ENCODE measurements at regions not wholly inside any gene's neighbourhood (a gene's known extent, or its start where the extent isn't known, plus 50 kb on each side); places are given as distances from the start of the nearest gene placed in this dataset.
"Not testable (repeated sequence)": the region's sequence is repeated elsewhere in the genome, so short reads cannot be mapped to it uniquely, and the experiment has no call there.

- no peaks in the 10 kb centered on the region for H3K27me3 Mint-ChIP-seq (ENCODE audit: insufficient read depth, low read depth)
- no peaks in the 10 kb centered on the region for H3K36me3 Mint-ChIP-seq
- Histone ChIP-seq H3K27ac (no peak overlapping the region), H3F3A (ENCODE audit: low read depth) (no peaks in the 10 kb centered on the region), H3K4me2 (no peak overlapping the region), H3K9me3 (ENCODE audit: low read depth) (no peaks in the 10 kb centered on the region), H3K4me1 (no peaks in the 10 kb centered on the region), H3K27me3 (no peaks in the 10 kb centered on the region), H3K36me3 (no peaks in the 10 kb centered on the region), H3K9ac (no peak overlapping the region), H3K4me3 (no peak overlapping the region), H3K79me2 (ENCODE audit: low read depth) (no peaks in the 10 kb centered on the region), H2AFZ (replicated peaks) (no peak overlapping the region), H4K20me1 (ENCODE audit: low read depth) (no peaks in the 10 kb centered on the region)
- DNase-seq (ENCODE audit: low spot score) = no peak
- no peaks in the 10 kb centered on the region for H3K9me3 Mint-ChIP-seq
- H3K27ac Mint-ChIP-seq = no peak overlapping the region
- TF ChIP-seq EZH2phosphoT487 (IDR thresholded peaks at IDR 0.05) (no peak), EZH2 (IDR thresholded peaks at IDR 0.05) (no peak), CTCF (IDR thresholded peaks at IDR 0.05) (no peak)
- H3K4me1 Mint-ChIP-seq = no peaks in the 10 kb centered on the region
- no peak overlapping the region for H3K4me3 Mint-ChIP-seq
Measured at GRCh38 chr4:32931475-32931874, 2211.3 kb downstream of the PCDH7 start.

DNA sequence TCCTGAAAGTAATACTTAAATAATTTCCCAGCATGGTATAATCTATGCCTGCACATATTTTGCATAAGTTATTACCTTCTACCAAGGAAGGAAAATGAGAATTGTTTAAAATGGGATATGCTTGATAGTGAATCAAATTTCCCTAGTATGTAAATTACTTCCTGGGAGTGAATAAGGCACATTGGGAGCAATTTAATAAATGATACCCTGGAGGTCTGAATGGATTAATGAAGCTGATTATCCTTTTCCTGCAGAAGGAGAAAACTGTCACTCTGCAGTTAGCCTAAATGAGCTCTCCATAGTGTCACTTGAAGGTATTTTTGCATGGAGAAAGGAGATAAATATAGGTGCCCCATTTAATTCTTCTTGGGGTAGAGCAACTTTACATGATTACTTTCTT, 2212.0 kb downstream of the PCDH7 start:
- no peaks in the 10 kb centered on the region for H3K27me3 Mint-ChIP-seq (ENCODE audit: insufficient read depth, low read depth)
- H3K79me2 ChIP-seq (ENCODE audit: low read depth) = no peaks in the 10 kb centered on the region

GRCh38 chr4:32939222-32939621, 2219.1 kb downstream of the PCDH7 start:
- not testable (repeated sequence) for H3F3A ChIP-seq (ENCODE audit: low read depth); H4K20me1 ChIP-seq (ENCODE audit: low read depth); H2AFZ ChIP-seq (replicated peaks); H3K27me3 Mint-ChIP-seq (ENCODE audit: insufficient read depth, low read depth); H3K79me2 ChIP-seq (ENCODE audit: low read depth); H3K36me3 ChIP-seq; H3K9ac ChIP-seq; H3K27me3 ChIP-seq; H3K4me2 ChIP-seq; H3K4me1 Mint-ChIP-seq; H3K36me3 Mint-ChIP-seq; H3K27ac Mint-ChIP-seq; H3K27ac ChIP-seq; H3K4me1 ChIP-seq; H3K9me3 ChIP-seq (ENCODE audit: low read depth); H3K9me3 Mint-ChIP-seq; H3K4me3 Mint-ChIP-seq; DNase-seq (ENCODE audit: low spot score); H3K4me3 ChIP-seq

More for the DNA sequence above, 2212.0 kb downstream of the PCDH7 start:
- Histone ChIP-seq H3K9me3 (ENCODE audit: low read depth) (no peaks in the 10 kb centered on the region), H3K4me1 (no peaks in the 10 kb centered on the region), H3K4me2 (no peak overlapping the region), H3K36me3 (no peaks in the 10 kb centered on the region), H3K27me3 (no peaks in the 10 kb centered on the region), H3K27ac (no peak overlapping the region), H3K4me3 (no peak overlapping the region), H2AFZ (replicated peaks) (no peak overlapping the region), H3K9ac (no peak overlapping the region), H3F3A (ENCODE audit: low read depth) (no peaks in the 10 kb centered on the region), H4K20me1 (ENCODE audit: low read depth) (no peaks in the 10 kb centered on the region)
- Mint-ChIP-seq H3K4me1 (no peaks in the 10 kb centered on the region), H3K9me3 (no peaks in the 10 kb centered on the region), H3K4me3 (no peak overlapping the region), H3K36me3 (no peaks in the 10 kb centered on the region), H3K27ac (no peak overlapping the region)
- no peak for DNase-seq (ENCODE audit: low spot score)
- TF ChIP-seq CTCF (IDR thresholded peaks at IDR 0.05) (no peak), EZH2phosphoT487 (IDR thresholded peaks at IDR 0.05) (no peak), EZH2 (IDR thresholded peaks at IDR 0.05) (no peak)

GRCh38 chr4:32950866-32951265, 2230.7 kb downstream of the PCDH7 start:
- no peak overlapping the region for H2AFZ ChIP-seq (replicated peaks)
- no peaks in the 10 kb centered on the region for H4K20me1 ChIP-seq (ENCODE audit: low read depth)
- H3K27ac Mint-ChIP-seq = no peak overlapping the region
- H3F3A ChIP-seq (ENCODE audit: low read depth) = no peaks in the 10 kb centered on the region
- H3K4me1 Mint-ChIP-seq = no peaks in the 10 kb centered on the region
- no peaks in the 10 kb centered on the region for H3K9me3 ChIP-seq (ENCODE audit: low read depth)
- H3K27me3 Mint-ChIP-seq (ENCODE audit: insufficient read depth, low read depth) = peaks cover 2% of the 10 kb centered on the region
- H3K27me3 ChIP-seq = no peaks in the 10 kb centered on the region
- DNase-seq (ENCODE audit: low spot score) = no peak
- no peaks in the 10 kb centered on the region for H3K36me3 ChIP-seq
- no peak overlapping the region for H3K9ac ChIP-seq
- peaks cover 3% of the 10 kb centered on the region for H3K9me3 Mint-ChIP-seq
- no peak overlapping the region for H3K27ac ChIP-seq
- no peaks in the 10 kb centered on the region for H3K36me3 Mint-ChIP-seq
- H3K79me2 ChIP-seq (ENCODE audit: low read depth) = no peaks in the 10 kb centered on the region
- no peaks in the 10 kb centered on the region for H3K4me1 ChIP-seq
- no peak overlapping the region for H3K4me3 Mint-ChIP-seq
- H3K4me3 ChIP-seq = no peak overlapping the region
- TF ChIP-seq EZH2phosphoT487 (IDR thresholded peaks at IDR 0.05) = no peak
- TF ChIP-seq EZH2 (IDR thresholded peaks at IDR 0.05) = no peak
- no peak for TF ChIP-seq CTCF (IDR thresholded peaks at IDR 0.05)
- no peak overlapping the region for H3K4me2 ChIP-seq

Measured in neural progenitor cell (in vitro differentiated cells).